HUDEP-2 (cell line): ENCODE measurements at regions not wholly inside any gene's neighbourhood (a gene's known extent, or its start where the extent isn't known, plus 50 kb on each side); places are given as distances from the start of the nearest gene placed in this dataset.

ENCODE experiments used
- DNase-seq, 76 experiments: peaks; one replicate each; lab custom pipeline; 2025; ENCODE audit not compliant: unreplicated experiment in 76 of 76; lab: John Stamatoyannopoulos, UW

- DNase-seq = no peak
Measured at GRCh38 chr14:101001311-101002069, 98.0 kb upstream of the RTL1 start.

- DNase-seq = no peak
Measured at GRCh38 chr14:101002738-101003137, 99.2 kb upstream of the RTL1 start.

- DNase-seq = no peak
Measured at GRCh38 chr14:101004176-101004575, 100.7 kb upstream of the RTL1 start.

- DNase-seq = no peak
Measured at GRCh38 chr14:101004954-101005353, 101.4 kb upstream of the RTL1 start.

GRCh38 chr14:101005447-101005846, 101.9 kb upstream of the RTL1 start:
- no peak for DNase-seq

- DNase-seq = no peak
Measured at GRCh38 chr14:101006008-101006407, 102.5 kb upstream of the RTL1 start.

GRCh38 chr14:101007004-101007614, 103.6 kb upstream of the RTL1 start:
- DNase-seq = no peak

- DNase-seq = no peak
Measured at GRCh38 chr14:101007765-101008164, 104.2 kb upstream of the RTL1 start.

- DNase-seq = no peak
Measured at GRCh38 chr14:101008196-101008595, 104.7 kb upstream of the RTL1 start.

GRCh38 chr14:101008631-101009336, 105.3 kb upstream of the RTL1 start:
- no peak for DNase-seq

GRCh38 chr14:101009531-101009930, 106.0 kb upstream of the RTL1 start:
- DNase-seq = no peak

GRCh38 chr14:101010293-101010692, 106.8 kb upstream of the RTL1 start:
- DNase-seq = no peak

GRCh38 chr14:101010835-101011234, 107.3 kb upstream of the RTL1 start:
- DNase-seq = no peak

- no peak for DNase-seq
Measured at GRCh38 chr14:101017209-101017608, 113.7 kb upstream of the RTL1 start.

- DNase-seq = no peak
Measured at GRCh38 chr14:101017806-101018560, 114.5 kb upstream of the RTL1 start.

GRCh38 chr14:101018561-101019290, 115.2 kb upstream of the RTL1 start:
- DNase-seq = no peak

- DNase-seq = no peak
Measured at GRCh38 chr14:101019541-101019940, 116.0 kb upstream of the RTL1 start.

GRCh38 chr14:101019990-101020710, 116.6 kb upstream of the RTL1 start:
- DNase-seq = no peak

GRCh38 chr14:101020834-101021370, 117.4 kb upstream of the RTL1 start:
- DNase-seq = no peak

- no peak for DNase-seq
Measured at GRCh38 chr14:101022121-101022520, 118.6 kb upstream of the RTL1 start.
